8988T (cell line): ENCODE measurements at regions not wholly inside any gene's neighbourhood (a gene's known extent, or its start where the extent isn't known, plus 50 kb on each side); places are given as distances from the start of the nearest gene placed in this dataset.
"Not testable (repeated sequence)": the region's sequence is repeated elsewhere in the genome, so short reads cannot be mapped to it uniquely, and the experiment has no call there.

Experiments
- DNase-seq: peaks from one replicate; pipeline ENCODE4 v3.0.0; 2011

- no peak for DNase-seq
Measured at GRCh38 chr4:54842656-54843055, 184.9 kb downstream of the KIT start.

DNA sequence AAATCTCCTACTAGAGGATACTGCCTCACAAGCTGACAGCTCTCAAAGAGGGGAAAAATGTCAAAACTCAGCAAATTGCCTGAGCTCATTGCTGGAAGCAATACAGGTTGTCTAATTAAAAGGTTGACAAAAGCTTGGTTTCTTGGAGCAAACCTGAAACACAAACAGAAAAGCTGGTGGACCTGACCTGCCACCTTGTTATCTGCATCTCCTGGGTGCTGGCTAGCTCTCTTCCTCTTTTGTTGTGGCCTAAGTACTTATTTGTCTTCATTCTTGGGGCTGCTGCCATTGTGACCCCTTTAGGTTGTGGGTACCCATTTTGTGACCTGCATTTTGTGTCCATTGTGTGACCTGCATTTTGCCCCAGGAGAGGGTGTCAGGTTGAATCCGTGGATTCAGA, 184.5 kb downstream of the KIT start:
- DNase-seq, result no peak

- no peak for DNase-seq
Measured at GRCh38 chr4:54840992-54841768, 183.4 kb downstream of the KIT start.

GRCh38 chr4:54840430-54840829, 182.7 kb downstream of the KIT start:
- DNase-seq, result no peak

- DNase-seq, result no peak
Measured at GRCh38 chr4:54838301-54838700, 180.5 kb downstream of the KIT start.

DNA sequence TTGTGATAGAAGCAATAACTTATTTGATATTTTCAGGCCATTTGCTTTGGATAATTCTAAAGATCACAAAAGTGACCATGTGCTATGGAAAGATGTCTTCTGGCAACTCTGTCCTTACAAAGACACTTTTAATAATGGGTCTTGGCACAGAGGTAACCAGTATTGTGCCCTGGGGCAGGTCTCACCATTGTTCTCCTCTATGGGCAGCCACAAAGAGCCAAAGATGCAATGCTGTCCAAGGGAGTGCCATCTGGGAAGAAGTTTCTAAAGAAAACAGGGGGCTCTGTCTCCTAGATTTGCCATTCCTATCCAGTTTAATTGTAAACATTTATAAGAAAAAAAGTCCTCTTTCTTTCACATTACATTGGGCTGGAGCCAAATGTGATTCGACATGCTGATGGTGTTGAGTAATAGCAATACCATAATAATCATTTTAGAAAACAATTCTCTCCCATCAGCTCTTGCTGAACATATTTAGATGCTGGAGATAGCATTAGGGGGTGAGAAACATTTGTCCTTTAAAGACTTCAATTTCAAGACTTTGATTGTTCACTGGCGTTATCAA, 179.9 kb downstream of the KIT start:
- DNase-seq, result no peak

DNA sequence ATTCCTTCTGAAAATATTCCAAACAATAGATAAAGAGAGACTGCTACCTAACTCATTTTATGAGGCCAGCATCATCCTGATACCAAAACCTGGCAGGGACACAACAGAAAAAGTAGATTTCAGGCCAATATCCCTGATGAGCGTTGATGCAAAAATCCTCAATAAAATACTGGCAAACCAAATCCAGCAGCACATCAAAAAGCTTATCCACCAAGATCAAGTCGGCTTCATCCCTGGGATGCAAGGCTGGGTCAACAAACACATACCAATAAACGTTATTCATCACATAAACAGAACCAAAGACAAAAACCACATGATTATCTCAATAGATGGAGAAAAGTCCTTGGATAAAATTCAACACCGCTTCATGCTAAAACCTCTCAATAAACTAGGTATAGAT, 170.6 kb downstream of the KIT start:
- not testable (repeated sequence) for DNase-seq

DNA sequence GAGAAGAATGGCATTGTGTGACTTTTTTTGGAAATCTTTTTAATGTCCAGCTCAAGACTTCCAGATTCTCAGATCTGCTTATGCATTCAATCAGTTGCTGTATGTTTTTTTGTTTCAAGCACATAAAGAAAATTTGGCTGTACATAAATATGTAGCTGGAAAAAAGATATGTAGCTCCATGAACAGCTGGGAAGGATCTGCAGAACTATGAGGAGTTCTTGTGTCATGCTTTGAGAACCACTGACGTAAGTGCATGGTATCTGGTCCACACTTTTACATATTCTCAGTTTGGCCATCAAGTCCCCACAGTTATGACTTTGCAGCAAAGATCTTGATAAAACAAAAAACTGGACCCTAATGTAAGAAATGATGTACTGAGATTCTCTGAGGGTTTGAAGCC, 165.9 kb downstream of the KIT start:
- no peak for DNase-seq

DNA sequence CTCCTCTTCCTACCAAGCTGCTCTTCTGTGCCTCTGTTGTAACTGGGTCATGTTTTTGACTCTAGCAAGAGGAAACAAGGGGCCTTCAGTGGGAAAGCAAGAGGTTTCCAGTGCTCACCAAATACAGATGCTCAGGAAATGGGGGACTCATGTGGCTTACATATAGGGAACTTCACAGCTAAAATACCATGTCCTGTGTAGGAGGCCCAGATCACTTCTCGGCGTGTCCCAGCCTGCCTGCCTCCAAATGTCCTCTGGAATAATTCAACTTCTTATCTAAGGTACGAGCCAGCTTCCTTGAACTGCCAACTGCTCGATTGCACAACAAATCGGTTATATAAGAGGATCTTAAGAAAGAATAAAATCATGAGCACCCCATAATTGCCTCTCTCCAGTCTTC, 161.3 kb downstream of the KIT start:
- no peak for DNase-seq

DNA sequence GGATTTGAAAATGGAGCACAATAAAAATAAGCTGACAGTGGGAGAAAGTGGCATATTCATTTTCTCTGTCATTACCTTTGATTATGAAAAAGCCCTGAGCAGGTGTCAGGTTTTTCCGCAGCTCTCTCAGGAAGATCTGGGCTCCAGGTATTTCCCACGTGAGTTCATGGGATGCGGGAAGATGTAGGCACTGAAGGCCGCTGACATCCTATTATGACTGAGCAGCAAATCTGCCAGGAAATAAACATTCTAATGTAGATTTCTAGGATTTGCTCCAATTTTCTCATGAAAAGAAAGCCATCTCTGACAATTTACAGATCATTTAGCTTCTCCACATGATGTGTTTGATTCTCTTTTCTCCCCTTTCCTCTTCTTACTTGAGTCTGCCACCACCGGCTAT, 160.7 kb downstream of the KIT start:
- DNase-seq, result no peak

DNA sequence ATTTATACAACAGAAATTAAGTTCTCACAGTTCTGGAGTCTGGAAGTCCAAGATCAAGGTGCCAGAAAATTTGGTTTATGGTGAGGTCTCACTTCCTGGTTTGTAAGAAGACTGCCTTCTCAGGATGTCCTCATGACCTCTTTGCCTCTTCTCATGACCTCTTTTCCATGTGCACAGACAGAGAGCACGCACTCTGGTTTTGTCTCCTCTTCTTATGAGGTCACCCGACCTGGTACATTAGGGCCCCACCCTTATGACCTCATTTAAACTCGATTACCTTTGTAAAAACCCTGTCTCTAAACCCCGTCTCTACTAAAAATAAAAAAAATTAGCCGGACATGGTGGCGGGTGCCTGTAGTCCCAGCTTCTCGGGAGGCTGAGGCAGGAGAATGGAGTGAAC, 155.9 kb downstream of the KIT start:
- DNase-seq, result no peak

DNA sequence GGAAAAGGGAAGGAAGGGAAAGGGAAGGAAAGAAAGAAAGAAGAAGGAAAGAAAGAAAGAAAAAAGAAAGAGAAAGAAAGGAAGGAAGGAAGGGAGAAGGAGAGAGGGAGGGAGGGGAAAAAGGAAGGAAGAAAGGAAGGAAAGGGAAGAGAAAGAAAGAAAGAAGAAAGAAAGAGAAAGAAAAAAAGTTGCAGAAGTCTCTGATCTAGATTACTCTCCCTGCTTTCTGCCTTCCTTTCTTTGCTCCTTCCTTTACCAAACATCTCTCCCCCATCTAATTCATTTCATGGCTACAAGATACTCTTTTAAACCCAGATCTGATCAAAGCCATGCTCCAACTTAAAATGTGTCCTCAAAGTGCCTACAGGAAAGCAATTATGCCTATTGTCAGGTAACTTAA, 148.6 kb downstream of the KIT start:
- DNase-seq, result no peak

DNA sequence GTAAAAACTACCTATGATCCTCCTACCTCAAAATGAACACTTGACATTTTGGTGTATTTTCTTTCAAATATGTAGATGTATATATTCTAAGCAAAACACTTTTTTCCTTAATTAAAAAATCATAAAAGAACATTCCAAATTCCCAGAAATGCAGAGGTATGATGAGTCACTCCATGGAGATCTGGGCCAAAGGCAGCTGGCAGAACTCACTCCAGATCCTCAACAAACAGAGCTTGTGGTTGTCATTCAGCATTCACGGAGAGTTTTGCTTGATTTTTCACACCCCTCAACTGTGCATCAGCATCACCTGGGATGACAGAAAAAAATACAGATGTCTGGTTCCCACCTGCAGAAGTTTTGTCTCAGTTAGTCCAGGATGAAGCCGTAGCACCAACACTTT, 144.6 kb downstream of the KIT start:
- no peak for DNase-seq

- no peak for DNase-seq
Measured at GRCh38 chr4:54800831-54801530, 143.2 kb downstream of the KIT start.

GRCh38 chr4:54794579-54794978, 136.8 kb downstream of the KIT start:
- no peak for DNase-seq

DNA sequence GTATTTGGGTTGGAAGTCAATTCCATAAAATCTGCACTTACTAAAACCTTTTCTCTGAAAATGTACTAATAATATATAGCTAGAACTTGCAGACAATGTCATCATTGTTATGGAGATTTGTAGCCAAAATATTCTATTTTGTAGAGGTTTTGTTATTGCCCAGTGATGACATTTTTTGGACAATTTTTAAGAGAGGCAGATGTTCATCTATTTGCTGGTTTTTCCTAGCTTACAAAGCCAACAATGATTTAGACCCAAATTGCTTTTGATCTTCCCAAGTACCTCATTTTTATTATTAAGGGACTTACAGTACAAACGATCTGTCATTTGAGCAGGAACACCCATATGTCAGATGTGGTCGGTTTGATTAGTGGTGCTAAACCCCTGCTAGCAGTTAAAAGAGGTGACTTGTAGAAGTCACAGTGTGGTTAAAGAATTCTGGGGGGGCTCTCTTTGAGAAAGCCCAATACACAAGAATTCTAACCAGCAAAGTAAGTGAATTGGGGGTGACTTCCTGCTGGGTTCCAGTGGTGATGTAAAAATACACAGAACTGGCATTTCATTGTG, 136.2 kb downstream of the KIT start:
- DNase-seq, result no peak
